ENCODE measurements at regions not wholly inside any gene's neighbourhood (a gene's known extent, or its start where the extent isn't known, plus 50 kb on each side); places are given as distances from the start of the nearest gene placed in this dataset.

DNA sequence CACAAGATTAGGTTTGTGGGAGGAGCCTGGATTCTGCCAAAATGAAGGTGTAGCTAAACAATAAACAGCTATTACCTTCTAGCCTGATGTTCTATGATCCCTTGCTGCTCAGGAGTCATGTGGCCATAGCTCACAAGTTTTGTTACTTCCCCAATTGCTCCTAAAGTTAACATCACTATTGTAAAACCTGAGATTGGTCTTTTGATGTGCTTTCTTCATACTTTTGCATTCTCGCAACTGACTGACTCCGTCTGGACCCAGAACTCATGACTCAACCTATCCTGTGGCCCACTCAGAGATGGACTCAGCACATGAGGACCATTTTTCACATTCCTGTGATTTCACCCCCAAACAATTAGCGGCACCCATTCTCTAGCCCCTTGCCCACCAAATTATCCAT, 69.1 kb downstream of the PTGS2 start:
- DNase-seq (ENCODE audit: low spot score in 2 of 2), result no peak
- Histone ChIP-seq H3K36me3 (no peaks in the 10 kb centered on the region), H3K27me3 (no peaks in the 10 kb centered on the region), H3K4me3 (no peak overlapping the region), H3K27ac (no peak overlapping the region), H3K9me3 (no peaks in the 10 kb centered on the region), H3K4me1 (no peaks in the 10 kb centered on the region)
- TF ChIP-seq, protein P1, sequence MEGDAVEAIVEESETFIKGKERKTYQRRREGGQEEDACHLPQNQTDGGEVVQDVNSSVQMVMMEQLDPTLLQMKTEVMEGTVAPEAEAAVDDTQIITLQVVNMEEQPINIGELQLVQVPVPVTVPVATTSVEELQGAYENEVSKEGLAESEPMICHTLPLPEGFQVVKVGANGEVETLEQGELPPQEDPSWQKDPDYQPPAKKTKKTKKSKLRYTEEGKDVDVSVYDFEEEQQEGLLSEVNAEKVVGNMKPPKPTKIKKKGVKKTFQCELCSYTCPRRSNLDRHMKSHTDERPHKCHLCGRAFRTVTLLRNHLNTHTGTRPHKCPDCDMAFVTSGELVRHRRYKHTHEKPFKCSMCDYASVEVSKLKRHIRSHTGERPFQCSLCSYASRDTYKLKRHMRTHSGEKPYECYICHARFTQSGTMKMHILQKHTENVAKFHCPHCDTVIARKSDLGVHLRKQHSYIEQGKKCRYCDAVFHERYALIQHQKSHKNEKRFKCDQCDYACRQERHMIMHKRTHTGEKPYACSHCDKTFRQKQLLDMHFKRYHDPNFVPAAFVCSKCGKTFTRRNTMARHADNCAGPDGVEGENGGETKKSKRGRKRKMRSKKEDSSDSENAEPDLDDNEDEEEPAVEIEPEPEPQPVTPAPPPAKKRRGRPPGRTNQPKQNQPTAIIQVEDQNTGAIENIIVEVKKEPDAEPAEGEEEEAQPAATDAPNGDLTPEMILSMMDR (IDR thresholded peaks at IDR 0.05), result no peak
- TF ChIP-seq POLR2A (IDR thresholded peaks at IDR 0.05), result no peak
- TF ChIP-seq EP300 (IDR thresholded peaks at IDR 0.05), result no peak
- WGBS, 2 donors, result 90 to 97% methylated on average over 3 of the region's 3 CpGs

DNA sequence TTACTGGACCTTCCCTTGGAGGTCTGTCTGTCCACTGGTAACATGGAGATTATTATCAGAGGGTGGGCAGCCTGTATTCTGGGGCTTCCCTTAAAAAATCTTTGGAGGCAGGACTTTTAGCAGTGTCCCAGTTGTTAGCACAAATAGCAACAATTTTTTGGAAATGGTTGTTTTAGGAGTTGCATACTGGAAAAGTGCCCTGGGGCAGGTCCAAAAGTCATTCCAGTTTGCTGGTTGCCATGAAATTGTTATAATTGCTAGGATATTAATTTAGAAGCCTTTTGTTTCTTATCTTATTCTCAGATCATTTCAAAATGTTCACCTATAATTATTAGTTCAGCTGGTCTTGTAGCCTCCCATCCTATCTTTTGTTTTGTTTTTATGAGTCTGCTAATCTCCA, 71.0 kb downstream of the PTGS2 start:
- no peak for DNase-seq (ENCODE audit: low spot score in 2 of 2)
- TF ChIP-seq, protein P1 (IDR thresholded peaks at IDR 0.05), result no peak
- no peak for TF ChIP-seq EP300 (IDR thresholded peaks at IDR 0.05)
- no peak for TF ChIP-seq POLR2A (IDR thresholded peaks at IDR 0.05)
- Histone ChIP-seq H3K27me3 (no peaks in the 10 kb centered on the region), H3K4me1 (no peaks in the 10 kb centered on the region), H3K36me3 (no peaks in the 10 kb centered on the region), H3K9me3 (peaks cover 0 to 3% (median 0%) of the 10 kb centered on the region in 4 donors), H3K4me3 (no peak overlapping the region), H3K27ac (no peak overlapping the region)

DNA sequence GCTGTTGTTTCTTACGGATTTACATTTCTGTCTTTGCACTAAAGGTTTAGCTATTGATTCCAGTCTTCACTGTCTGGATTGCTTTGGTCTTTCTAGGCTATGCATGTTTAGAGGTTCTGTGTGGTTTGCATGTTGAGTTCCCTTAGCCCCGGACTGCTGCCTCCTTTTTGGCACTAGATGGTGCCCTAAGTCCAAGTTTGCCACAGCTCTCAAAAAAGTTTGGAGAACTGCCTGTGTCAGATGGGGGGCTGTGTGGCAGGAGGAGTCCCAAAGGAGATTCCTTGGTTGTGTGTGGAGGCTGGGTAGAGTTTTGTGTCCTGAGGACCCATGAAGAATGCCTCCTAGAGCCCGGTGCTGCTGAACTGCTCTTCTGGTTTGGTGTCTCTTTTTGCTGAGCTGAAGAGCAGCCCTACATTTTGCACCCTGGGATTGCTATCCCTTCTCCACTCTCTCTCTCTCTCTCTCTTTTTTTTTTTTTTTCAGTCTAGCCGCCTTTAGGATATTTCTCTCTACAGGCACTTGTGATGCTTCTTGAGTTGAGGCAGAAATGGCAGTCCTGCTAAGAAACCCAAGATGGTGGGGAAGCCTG, 74.4 kb downstream of the PTGS2 start:
- DNase-seq (ENCODE audit: low spot score in 2 of 2), result peak in 1 of 2 donors; percentile 7
- Histone ChIP-seq H3K36me3 (no peaks in the 10 kb centered on the region), H3K4me3 (no peak overlapping the region), H3K4me1 (no peaks in the 10 kb centered on the region), H3K27ac (no peak overlapping the region), H3K27me3 (no peaks in the 10 kb centered on the region), H3K9me3 (peaks cover 0 to 3% (median 0%) of the 10 kb centered on the region in 4 donors)
- WGBS, 2 donors, result 33 to 42% methylated on average over 4 of the region's 4 CpGs
- TF ChIP-seq, protein P1 (IDR thresholded peaks at IDR 0.05), result peak in 4 of 5 experiments; percentile 19 to 44 (median 30)
- TF ChIP-seq POLR2A (IDR thresholded peaks at IDR 0.05), result no peak

DNA sequence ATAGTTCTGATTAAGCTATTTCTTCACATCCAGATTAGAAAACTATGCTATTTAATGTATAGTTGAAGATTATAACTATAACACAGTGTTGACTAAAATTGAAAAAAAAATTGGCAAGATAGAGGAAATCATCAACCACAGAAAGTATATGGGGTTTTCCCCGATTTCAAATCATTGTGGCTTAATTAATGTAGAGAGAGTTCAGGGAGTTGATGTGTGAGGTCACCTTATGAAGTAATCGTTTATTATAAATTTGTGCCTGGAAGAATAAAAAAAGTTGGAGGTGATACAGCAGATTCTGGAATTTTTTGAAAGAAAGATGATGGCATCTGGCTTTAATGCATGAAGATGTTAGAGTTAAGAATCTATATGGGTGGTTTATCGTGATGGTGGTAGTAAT, 84.3 kb downstream of the PTGS2 start:
- TF ChIP-seq EP300 (IDR thresholded peaks at IDR 0.05), result no peak
- TF ChIP-seq POLR2A (IDR thresholded peaks at IDR 0.05), result no peak
- TF ChIP-seq, protein P1 (IDR thresholded peaks at IDR 0.05), result no peak
- H3K27me3 ChIP-seq, result no peaks in the 10 kb centered on the region
- H3K27ac ChIP-seq, result no peak overlapping the region
- no peak overlapping the region for H3K4me3 ChIP-seq
- peaks cover 0 to 14% (median 0%) of the 10 kb centered on the region in 4 donors for H3K9me3 ChIP-seq
- WGBS, 2 donors, result 73 to 81% methylated on average over 3 of the region's 3 CpGs
- H3K4me1 ChIP-seq, result no peaks in the 10 kb centered on the region
- no peaks in the 10 kb centered on the region for H3K36me3 ChIP-seq
- no peak for DNase-seq (ENCODE audit: low spot score in 2 of 2)

- 75 to 77% methylated on average over 5 of the region's 5 CpGs for WGBS, 2 donors
- H3K27ac ChIP-seq, result no peak overlapping the region
- no peak for TF ChIP-seq POLR2A (IDR thresholded peaks at IDR 0.05)
- TF ChIP-seq EP300 (IDR thresholded peaks at IDR 0.05), result no peak
- TF ChIP-seq, protein P1 (IDR thresholded peaks at IDR 0.05), result no peak
- H3K36me3 ChIP-seq, result no peaks in the 10 kb centered on the region
- H3K4me1 ChIP-seq, result peaks cover 0 to 14% (median 0%) of the 10 kb centered on the region in 4 donors
- H3K27me3 ChIP-seq, result no peaks in the 10 kb centered on the region
- no peak overlapping the region for H3K4me3 ChIP-seq
- H3K9me3 ChIP-seq, result peaks cover 0 to 3% (median 0%) of the 10 kb centered on the region in 4 donors
- no peak for DNase-seq (ENCODE audit: low spot score in 2 of 2)
These were observed 101.8 kb downstream of the PTGS2 start for GRCh38 chr1:186578325-186579016.
